Astrocyte of the spinal cord (primary cell): ENCODE measurements at regions not wholly inside any gene's neighbourhood (a gene's known extent, or its start where the extent isn't known, plus 50 kb on each side); places are given as distances from the start of the nearest gene placed in this dataset.

ENCODE experiments used
- DNase-seq: peaks from one replicate; pipeline ENCODE4 v3.0.0; 2011; ENCODE audit warnings: low read depth, low spot score
- H3K4me3 ChIP-seq: 2 replicates; pipeline ENCODE4 v1.5.1; 2011; ENCODE audit warnings: low read depth, mild to moderate bottlenecking, low read length, moderate library complexity
- CTCF ChIP-seq: IDR thresholded peaks from 2 replicates; pipeline ENCODE4 v1.5.1; 2012; ENCODE audit warnings: low read depth, mild to moderate bottlenecking, low read length, inconsistent platforms
- in situ Hi-C: cut with HindIII; loops from 2 replicates; pipeline ENCODE4 v1.10.0; 2017; ENCODE audit warnings: low sequenced_read_pairs

DNA sequence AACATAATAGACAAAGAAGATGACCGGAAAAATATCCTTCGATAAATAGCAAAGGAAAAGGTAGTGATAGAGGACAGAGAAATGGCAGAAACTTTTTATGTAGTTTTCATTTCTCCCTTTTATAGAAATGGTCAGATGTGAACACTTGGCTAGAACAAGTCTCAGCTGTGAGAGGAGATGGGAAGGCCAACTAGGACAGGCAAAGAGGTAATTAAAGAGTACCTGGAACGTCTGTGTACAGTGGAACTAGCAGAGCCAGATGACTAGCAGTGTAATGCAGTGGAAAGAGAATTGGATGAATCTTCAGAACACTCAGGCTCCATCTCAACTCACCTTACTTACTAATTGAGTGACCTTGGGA is 69.2 kb downstream of the NABP1 start:
- no peak for TF ChIP-seq CTCF
- H3K4me3 ChIP-seq = no peak overlapping the region
- in situ Hi-C loops = no loop called here
- no peak for DNase-seq

DNA sequence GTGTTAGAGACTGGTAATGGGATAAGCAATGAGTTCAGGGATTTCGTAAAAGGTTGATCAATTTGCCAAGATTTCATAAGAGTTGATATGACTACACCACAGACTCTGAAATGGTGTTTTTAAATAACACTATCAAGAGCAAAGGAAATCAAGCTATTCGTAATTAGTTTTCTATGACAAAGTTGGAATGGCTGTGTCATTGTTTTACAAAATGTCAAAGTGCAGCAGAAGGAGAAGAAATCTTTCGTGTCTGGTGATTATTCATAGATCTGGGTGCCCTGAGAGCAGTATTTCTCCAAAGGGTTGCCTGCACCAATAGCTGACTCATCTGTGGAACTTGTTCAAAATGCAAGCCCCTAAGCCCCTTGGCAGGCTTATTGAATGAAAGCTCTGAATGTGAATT is 70.1 kb downstream of the NABP1 start:
- DNase-seq = peak; percentile 24
- no peak overlapping the region for H3K4me3 ChIP-seq
- no peak for TF ChIP-seq CTCF
- in situ Hi-C loops = no loop called here

- H3K4me3 ChIP-seq = no peak overlapping the region
- no peak for TF ChIP-seq CTCF
- in situ Hi-C loops = no loop called here
- DNase-seq = no peak
Observed at GRCh38 chr2:191748528-191749180, 70.7 kb downstream of the NABP1 start.

GRCh38 chr2:191749181-191749540 is 71.2 kb downstream of the NABP1 start:
- in situ Hi-C loops = no loop called here
- no peak for DNase-seq

GRCh38 chr2:191754103-191754502 is 76.2 kb downstream of the NABP1 start:
- in situ Hi-C loops = no loop called here
- no peak for DNase-seq
- no peak overlapping the region for H3K4me3 ChIP-seq
- TF ChIP-seq CTCF = no peak

More at GRCh38 chr2:191749181-191749540, 71.2 kb downstream of the NABP1 start:
- H3K4me3 ChIP-seq = no peak overlapping the region
- TF ChIP-seq CTCF = no peak

DNA sequence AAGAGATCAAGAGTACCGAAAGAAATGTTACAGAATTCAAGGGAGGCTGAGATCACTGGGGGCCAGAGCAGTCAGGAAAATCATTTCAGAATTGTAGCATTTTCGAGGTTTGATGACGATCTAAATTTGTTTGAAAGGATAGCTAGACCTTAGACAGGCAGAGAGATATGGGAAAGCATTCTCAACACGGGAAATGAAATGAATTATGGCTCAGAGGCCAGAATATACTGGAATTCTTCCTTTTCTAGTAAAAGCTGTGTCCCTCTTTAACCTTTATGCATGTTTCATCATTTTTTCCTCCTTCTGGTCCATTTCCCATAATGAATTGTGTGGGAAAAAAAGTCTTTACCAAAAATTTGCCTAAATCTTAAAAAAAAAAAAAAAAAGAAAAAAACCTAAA is 78.8 kb downstream of the NABP1 start:
- no peak overlapping the region for H3K4me3 ChIP-seq
- no peak for TF ChIP-seq CTCF
- no peak for DNase-seq
- in situ Hi-C loops = no loop called here

- TF ChIP-seq CTCF = no peak
- H3K4me3 ChIP-seq = no peak overlapping the region
- DNase-seq = no peak
- in situ Hi-C loops = no loop called here
Observed at GRCh38 chr2:191757208-191757607, 79.3 kb downstream of the NABP1 start.
